Transverse colon (tissue), 4 donors: ENCODE measurements at regions not wholly inside any gene's neighbourhood (a gene's known extent, or its start where the extent isn't known, plus 50 kb on each side); places are given as distances from the start of the nearest gene placed in this dataset.

Experiments used
- EP300 ChIP-seq: sonication (generic); formaldehyde crosslinking; IDR thresholded peaks from one replicate; pipeline ENCODE4 v1.6.1; 2017; ENCODE audit warnings: antibody characterized with exemption, low read depth
- POLR2A ChIP-seq: fragments of 450-650 bp; IDR thresholded peaks from one replicate; pipeline ENCODE4 v1.6.1; 2016; ENCODE audit warnings: antibody characterized with exemption, mild to moderate bottlenecking, moderate library complexity
- POLR2AphosphoS5 ChIP-seq, 3 donors: sonication (generic); formaldehyde crosslinking; IDR thresholded peaks; one replicate each; pipeline ENCODE4 v1.6.1; 2016; ENCODE audit warnings: antibody characterized with exemption in 3 of 3
- TF ChIP-seq, protein P1 (sequence below), 5 experiments: fragments of 200-600 bp in 3 of 5; fragments of 450-650 bp in 2 of 5; sonication (generic) in 3 of 5; IDR thresholded peaks; 1 replicate in 2 of 5; 2 replicates in 3 of 5; pipeline ENCODE4 v1.5.1; 2016 to 2017; ENCODE audit warnings: antibody characterized with exemption in 5 of 5, inconsistent platforms in 3 of 5, mild to moderate bottlenecking in 2 of 5, moderate library complexity in 1 of 5

DNA sequence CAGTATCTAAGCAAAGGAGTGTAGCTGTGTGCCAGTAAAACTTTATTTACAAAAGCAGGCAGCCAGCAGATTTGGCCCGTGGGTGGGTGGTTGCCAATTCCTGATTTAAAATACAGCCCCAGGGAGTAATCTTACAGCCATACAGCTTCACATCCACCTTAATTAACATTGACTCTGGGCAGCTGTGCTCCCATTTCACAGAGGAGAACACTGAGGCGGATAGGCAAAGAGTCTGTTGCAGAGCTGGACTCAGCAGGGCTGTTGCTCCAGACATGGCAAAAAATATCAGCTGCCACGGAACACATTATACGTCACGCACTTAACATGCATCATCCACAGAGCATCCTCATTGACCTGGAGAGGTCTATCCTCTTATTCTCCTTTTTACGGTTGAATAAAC, 289.9 kb downstream of the DHX35 start:
- TF ChIP-seq EP300 = no peak
- TF ChIP-seq, protein P1, sequence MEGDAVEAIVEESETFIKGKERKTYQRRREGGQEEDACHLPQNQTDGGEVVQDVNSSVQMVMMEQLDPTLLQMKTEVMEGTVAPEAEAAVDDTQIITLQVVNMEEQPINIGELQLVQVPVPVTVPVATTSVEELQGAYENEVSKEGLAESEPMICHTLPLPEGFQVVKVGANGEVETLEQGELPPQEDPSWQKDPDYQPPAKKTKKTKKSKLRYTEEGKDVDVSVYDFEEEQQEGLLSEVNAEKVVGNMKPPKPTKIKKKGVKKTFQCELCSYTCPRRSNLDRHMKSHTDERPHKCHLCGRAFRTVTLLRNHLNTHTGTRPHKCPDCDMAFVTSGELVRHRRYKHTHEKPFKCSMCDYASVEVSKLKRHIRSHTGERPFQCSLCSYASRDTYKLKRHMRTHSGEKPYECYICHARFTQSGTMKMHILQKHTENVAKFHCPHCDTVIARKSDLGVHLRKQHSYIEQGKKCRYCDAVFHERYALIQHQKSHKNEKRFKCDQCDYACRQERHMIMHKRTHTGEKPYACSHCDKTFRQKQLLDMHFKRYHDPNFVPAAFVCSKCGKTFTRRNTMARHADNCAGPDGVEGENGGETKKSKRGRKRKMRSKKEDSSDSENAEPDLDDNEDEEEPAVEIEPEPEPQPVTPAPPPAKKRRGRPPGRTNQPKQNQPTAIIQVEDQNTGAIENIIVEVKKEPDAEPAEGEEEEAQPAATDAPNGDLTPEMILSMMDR (IDR thresholded peaks at IDR 0.05) = no peak
- TF ChIP-seq POLR2AphosphoS5 (IDR thresholded peaks at IDR 0.05) = no peak
- no peak for TF ChIP-seq POLR2A
